22Rv1 (cell line): ENCODE measurements at regions not wholly inside any gene's neighbourhood (a gene's known extent, or its start where the extent isn't known, plus 50 kb on each side); places are given as distances from the start of the nearest gene placed in this dataset.

Source experiments
- ZFX ChIP-seq: fragments of 450-650 bp; IDR thresholded peaks from 2 replicates; pipeline ENCODE4 v1.6.1; 2017; ENCODE audit warnings: antibody characterized with exemption, borderline replicate concordance
- TF ChIP-seq, protein P1 (sequence below): fragments of 450-650 bp; IDR thresholded peaks from 2 replicates; pipeline ENCODE4 v1.5.1; 2017; ENCODE audit warnings: mild to moderate bottlenecking

DNA sequence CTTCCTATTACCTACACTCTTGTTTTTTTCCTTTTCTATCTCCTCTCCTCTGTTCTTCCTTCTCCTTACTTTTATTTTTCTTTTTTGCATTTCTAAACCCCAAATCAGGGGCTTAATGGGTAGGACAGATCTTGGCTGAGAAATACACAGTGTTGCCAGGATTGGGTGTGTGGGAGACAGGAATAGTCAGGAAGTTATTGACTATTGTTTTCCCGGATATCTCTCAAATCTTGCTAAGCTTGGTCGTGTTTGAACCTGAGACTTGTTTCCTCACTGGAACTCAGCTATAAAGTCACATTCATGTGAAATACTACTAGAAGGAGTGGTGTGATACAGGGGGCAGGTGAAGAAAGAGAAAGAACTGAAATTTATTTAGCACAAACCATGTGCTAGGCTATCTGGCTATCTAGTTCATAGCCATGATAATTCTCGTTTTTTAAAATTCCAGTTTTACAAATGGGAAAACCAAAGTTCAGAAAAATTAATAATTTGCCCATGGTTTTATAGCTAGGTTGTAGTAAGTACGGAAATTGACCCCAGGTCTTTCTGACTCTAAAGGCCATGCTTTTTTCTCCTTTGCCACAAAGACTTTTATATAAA is 343.2 kb upstream of the UMPS start:
- TF ChIP-seq, protein P1, sequence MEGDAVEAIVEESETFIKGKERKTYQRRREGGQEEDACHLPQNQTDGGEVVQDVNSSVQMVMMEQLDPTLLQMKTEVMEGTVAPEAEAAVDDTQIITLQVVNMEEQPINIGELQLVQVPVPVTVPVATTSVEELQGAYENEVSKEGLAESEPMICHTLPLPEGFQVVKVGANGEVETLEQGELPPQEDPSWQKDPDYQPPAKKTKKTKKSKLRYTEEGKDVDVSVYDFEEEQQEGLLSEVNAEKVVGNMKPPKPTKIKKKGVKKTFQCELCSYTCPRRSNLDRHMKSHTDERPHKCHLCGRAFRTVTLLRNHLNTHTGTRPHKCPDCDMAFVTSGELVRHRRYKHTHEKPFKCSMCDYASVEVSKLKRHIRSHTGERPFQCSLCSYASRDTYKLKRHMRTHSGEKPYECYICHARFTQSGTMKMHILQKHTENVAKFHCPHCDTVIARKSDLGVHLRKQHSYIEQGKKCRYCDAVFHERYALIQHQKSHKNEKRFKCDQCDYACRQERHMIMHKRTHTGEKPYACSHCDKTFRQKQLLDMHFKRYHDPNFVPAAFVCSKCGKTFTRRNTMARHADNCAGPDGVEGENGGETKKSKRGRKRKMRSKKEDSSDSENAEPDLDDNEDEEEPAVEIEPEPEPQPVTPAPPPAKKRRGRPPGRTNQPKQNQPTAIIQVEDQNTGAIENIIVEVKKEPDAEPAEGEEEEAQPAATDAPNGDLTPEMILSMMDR: no peak
- TF ChIP-seq ZFX: no peak
